Adipocyte (in vitro differentiated cells): ENCODE measurements at regions not wholly inside any gene's neighbourhood (a gene's known extent, or its start where the extent isn't known, plus 50 kb on each side); places are given as distances from the start of the nearest gene placed in this dataset.

Experiments used
- DNase-seq: peaks from one replicate; pipeline ENCODE4 v3.0.0-alpha.2; 2015; ENCODE audit warnings: low read depth
- H3K27me3 ChIP-seq: replicated peaks from 2 replicates; pipeline ENCODE4 v1.7.0; 2013; ENCODE audit warnings: mild to moderate bottlenecking, low read length, moderate library complexity; ENCODE audit not compliant: control insufficient read depth, insufficient read depth
- H3K36me3 ChIP-seq: 2 replicates; pipeline ENCODE4 v1.7.0; 2013; ENCODE audit warnings: low read length, mild to moderate bottlenecking, moderate library complexity; ENCODE audit not compliant: control insufficient read depth, insufficient read depth, severe bottlenecking
- H3K4me1 ChIP-seq: 2 replicates; pipeline ENCODE4 v1.7.0; 2013; ENCODE audit warnings: mild to moderate bottlenecking, low read length, moderate library complexity; ENCODE audit not compliant: control insufficient read depth, insufficient read depth
- H3K4me3 ChIP-seq: 2 replicates; pipeline ENCODE4 v1.7.0; 2013; ENCODE audit warnings: mild to moderate bottlenecking, low read length, moderate library complexity
- H3K9ac ChIP-seq: 2 replicates; pipeline ENCODE4 v1.7.0; 2013; ENCODE audit warnings: mild to moderate bottlenecking, low read length, moderate library complexity
- H3K9me3 ChIP-seq: 2 replicates; pipeline ENCODE4 v1.7.0; 2013; ENCODE audit warnings: mild to moderate bottlenecking, low read length, moderate library complexity; ENCODE audit not compliant: control insufficient read depth

GRCh38 chr1:162985816-162986435 lies 83.2 kb upstream of the RGS4 start:
- H3K4me3 ChIP-seq, result no peak overlapping the region
- no peak for DNase-seq
- no peaks in the 10 kb centered on the region for H3K9me3 ChIP-seq
- H3K9ac ChIP-seq, result no peak overlapping the region
- H3K4me1 ChIP-seq, result no peaks in the 10 kb centered on the region
- H3K27me3 ChIP-seq, result no peaks in the 10 kb centered on the region
- H3K36me3 ChIP-seq, result no peaks in the 10 kb centered on the region

DNA sequence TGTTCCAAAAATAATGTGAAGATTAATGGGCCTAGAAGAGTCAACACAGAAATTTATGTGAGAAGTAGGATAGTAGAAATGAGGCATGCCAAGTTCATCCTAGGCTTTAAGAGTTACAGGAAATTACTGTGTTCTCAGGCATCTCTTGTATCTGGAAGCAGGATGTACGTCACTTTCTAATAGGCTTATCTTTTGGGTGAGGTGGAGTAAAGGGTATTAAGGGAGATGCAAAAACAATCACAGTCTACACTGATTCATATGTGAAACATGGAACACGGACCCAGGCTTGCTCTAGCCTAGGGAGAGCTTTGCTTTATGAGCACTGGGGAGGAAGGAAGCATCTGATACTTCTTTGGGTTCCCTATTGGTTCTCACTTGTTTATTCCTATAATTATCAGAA lies 84.5 kb upstream of the RGS4 start:
- no peak overlapping the region for H3K9ac ChIP-seq
- no peaks in the 10 kb centered on the region for H3K27me3 ChIP-seq
- no peaks in the 10 kb centered on the region for H3K4me1 ChIP-seq
- H3K9me3 ChIP-seq, result no peaks in the 10 kb centered on the region
- H3K4me3 ChIP-seq, result no peak overlapping the region
- no peaks in the 10 kb centered on the region for H3K36me3 ChIP-seq
- peak; percentile 25 for DNase-seq

- Histone ChIP-seq H3K9me3 (no peaks in the 10 kb centered on the region), H3K4me3 (no peak overlapping the region), H3K36me3 (no peaks in the 10 kb centered on the region), H3K27me3 (no peaks in the 10 kb centered on the region), H3K4me1 (no peaks in the 10 kb centered on the region), H3K9ac (no peak overlapping the region)
- no peak for DNase-seq
Observed at GRCh38 chr1:162983671-162984425, 85.3 kb upstream of the RGS4 start.

DNA sequence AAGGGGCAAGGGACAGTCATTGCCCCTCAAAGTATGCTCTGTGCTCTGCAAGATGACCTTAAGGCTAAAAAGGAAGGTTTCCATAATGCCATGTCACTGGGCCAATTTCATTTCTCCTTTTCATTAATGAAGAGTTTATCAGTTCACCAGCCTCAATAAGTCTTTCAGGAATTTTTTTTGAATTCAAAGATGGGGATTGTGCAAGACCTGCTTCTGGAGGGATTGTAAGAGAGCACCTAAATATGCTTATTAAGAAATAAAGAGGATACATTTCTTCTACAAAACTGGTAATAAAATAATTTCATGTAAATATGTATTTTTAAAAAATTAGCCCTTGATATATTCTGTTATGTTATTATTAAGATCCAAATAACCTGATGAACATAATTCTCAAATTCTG lies 86.8 kb upstream of the RGS4 start:
- peak; percentile 28 for DNase-seq
- H3K4me3 ChIP-seq, result no peak overlapping the region
- no peaks in the 10 kb centered on the region for H3K27me3 ChIP-seq
- no peaks in the 10 kb centered on the region for H3K9me3 ChIP-seq
- no peak overlapping the region for H3K9ac ChIP-seq
- H3K36me3 ChIP-seq, result no peaks in the 10 kb centered on the region
- no peaks in the 10 kb centered on the region for H3K4me1 ChIP-seq

- Histone ChIP-seq H3K9ac (no peak overlapping the region), H3K4me1 (peaks cover 11% of the 10 kb centered on the region), H3K36me3 (no peaks in the 10 kb centered on the region), H3K27me3 (no peaks in the 10 kb centered on the region), H3K4me3 (no peak overlapping the region), H3K9me3 (no peaks in the 10 kb centered on the region)
- DNase-seq, result peak; percentile 54
Observed at GRCh38 chr1:162977944-162978568, 91.1 kb upstream of the RGS4 start.

GRCh38 chr1:162976628-162977027 lies 92.5 kb upstream of the RGS4 start:
- Histone ChIP-seq H3K36me3 (no peaks in the 10 kb centered on the region), H3K9ac (no peak overlapping the region), H3K27me3 (no peaks in the 10 kb centered on the region), H3K4me1 (peaks cover 19% of the 10 kb centered on the region), H3K4me3 (no peak overlapping the region), H3K9me3 (no peaks in the 10 kb centered on the region)
- DNase-seq, result no peak

DNA sequence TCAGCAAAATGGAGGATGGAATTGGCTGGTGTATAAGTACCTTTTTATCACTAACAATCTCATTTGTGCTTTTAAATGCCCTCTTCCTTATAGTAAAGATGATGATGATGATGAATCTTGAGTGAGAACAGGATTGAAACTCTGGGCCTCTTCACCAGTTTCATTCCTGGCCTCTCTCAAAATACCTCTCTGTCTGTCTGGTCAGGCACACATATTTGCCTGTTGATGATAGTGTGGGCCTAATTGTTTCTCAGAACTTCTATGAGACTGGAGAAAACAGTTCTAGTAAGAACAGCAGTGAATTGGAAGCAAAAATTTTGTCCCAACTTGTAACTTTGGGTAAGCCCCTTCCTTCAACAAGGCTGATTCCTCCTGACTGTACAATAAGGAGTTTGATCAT lies 94.4 kb upstream of the RGS4 start:
- Histone ChIP-seq H3K36me3 (no peaks in the 10 kb centered on the region), H3K9ac (no peak overlapping the region), H3K9me3 (no peaks in the 10 kb centered on the region), H3K27me3 (no peaks in the 10 kb centered on the region), H3K4me1 (peaks cover 19% of the 10 kb centered on the region), H3K4me3 (no peak overlapping the region)
- DNase-seq, result no peak

GRCh38 chr1:162973381-162973795 lies 95.8 kb upstream of the RGS4 start:
- peak; percentile 87 for DNase-seq
- Histone ChIP-seq H3K27me3 (no peaks in the 10 kb centered on the region), H3K4me1 (peaks cover 19% of the 10 kb centered on the region), H3K36me3 (no peaks in the 10 kb centered on the region), H3K9ac (no peak overlapping the region), H3K9me3 (no peaks in the 10 kb centered on the region), H3K4me3 (no peak overlapping the region)

DNA sequence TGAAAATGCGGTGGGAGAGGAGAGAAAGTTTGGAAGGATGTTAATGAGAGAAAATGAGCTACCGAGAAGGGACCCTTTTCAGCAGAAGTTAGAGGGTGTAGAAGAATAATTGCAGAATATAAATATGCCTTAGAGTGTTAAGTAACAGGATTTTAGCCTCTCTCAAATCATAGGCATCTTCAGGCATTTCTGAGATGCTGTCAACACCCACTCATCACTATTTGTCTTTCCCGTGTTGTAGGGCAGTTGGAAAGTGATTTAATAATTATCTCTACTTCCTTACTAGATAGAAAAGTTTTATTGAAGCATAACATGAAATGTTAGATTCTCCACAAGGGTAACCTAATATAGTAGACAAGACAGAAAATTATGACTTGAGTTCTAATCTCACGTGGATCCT lies 96.4 kb upstream of the RGS4 start:
- H3K4me1 ChIP-seq, result peaks cover 19% of the 10 kb centered on the region
- no peak overlapping the region for H3K4me3 ChIP-seq
- H3K36me3 ChIP-seq, result no peaks in the 10 kb centered on the region
- H3K9ac ChIP-seq, result peak overlapping the region; percentile 8
- no peak for DNase-seq
- H3K9me3 ChIP-seq, result no peaks in the 10 kb centered on the region
- H3K27me3 ChIP-seq, result no peaks in the 10 kb centered on the region

DNA sequence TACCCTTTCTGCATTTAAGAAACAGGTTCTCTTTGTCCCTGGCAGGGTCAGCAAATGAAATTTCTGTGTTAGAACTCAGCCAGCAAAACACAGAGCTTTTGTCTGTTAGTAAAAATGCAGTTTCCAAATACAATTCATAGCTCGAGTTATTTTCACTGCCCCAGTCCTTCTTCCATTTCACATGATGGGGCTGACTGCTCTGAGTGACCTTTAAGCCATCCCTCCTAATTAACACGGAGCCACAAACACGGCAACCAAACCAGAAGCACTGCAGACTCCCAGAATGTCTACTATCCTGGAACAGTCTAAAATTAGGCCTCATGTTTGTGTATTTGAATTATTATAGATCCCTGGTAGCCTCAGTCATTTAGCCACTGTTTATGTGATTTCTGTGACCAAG lies 99.1 kb upstream of the RGS4 start:
- DNase-seq, result peak; percentile 23
- Histone ChIP-seq H3K36me3 (no peaks in the 10 kb centered on the region), H3K9ac (no peak overlapping the region), H3K4me1 (peaks cover 19% of the 10 kb centered on the region), H3K9me3 (no peaks in the 10 kb centered on the region), H3K27me3 (no peaks in the 10 kb centered on the region), H3K4me3 (no peak overlapping the region)

- peaks cover 11% of the 10 kb centered on the region for H3K9me3 ChIP-seq
- H3K4me3 ChIP-seq, result no peak overlapping the region
- no peaks in the 10 kb centered on the region for H3K36me3 ChIP-seq
- no peak overlapping the region for H3K9ac ChIP-seq
- DNase-seq, result no peak
- H3K4me1 ChIP-seq, result no peaks in the 10 kb centered on the region
- no peaks in the 10 kb centered on the region for H3K27me3 ChIP-seq
Observed at GRCh38 chr1:162966613-162967012, 102.5 kb upstream of the RGS4 start.
